ENCODE measurements at regions not wholly inside any gene's neighbourhood (a gene's known extent, or its start where the extent isn't known, plus 50 kb on each side); places are given as distances from the start of the nearest gene placed in this dataset.

- TF ChIP-seq POLR2A (IDR thresholded peaks at IDR 0.05): no peak
- no peak for TF ChIP-seq CTCF (IDR thresholded peaks at IDR 0.05)
Observed at GRCh38 chr16:63302811-63303210, 1266.6 kb upstream of the CDH8 start.
